ENCODE measurements at regions not wholly inside any gene's neighbourhood (a gene's known extent, or its start where the extent isn't known, plus 50 kb on each side); places are given as distances from the start of the nearest gene placed in this dataset.

- TF ChIP-seq CTCF (IDR thresholded peaks at IDR 0.05), result no peak
- TF ChIP-seq POLR2A (IDR thresholded peaks at IDR 0.05), result no peak
- TF ChIP-seq EP300 (IDR thresholded peaks at IDR 0.05), result no peak
Measured at GRCh38 chrX:9195199-9195880, 161.4 kb upstream of the FAM9B start.

Data from suprapubic skin (tissue), 3 donors.